Occipital lobe (tissue), 1 donor: ENCODE measurements at regions not wholly inside any gene's neighbourhood (a gene's known extent, or its start where the extent isn't known, plus 50 kb on each side); places are given as distances from the start of the nearest gene placed in this dataset.

Source experiments
- DNase-seq: peaks from one replicate; lab custom pipeline; 2025; lab: John Stamatoyannopoulos, UW

DNA sequence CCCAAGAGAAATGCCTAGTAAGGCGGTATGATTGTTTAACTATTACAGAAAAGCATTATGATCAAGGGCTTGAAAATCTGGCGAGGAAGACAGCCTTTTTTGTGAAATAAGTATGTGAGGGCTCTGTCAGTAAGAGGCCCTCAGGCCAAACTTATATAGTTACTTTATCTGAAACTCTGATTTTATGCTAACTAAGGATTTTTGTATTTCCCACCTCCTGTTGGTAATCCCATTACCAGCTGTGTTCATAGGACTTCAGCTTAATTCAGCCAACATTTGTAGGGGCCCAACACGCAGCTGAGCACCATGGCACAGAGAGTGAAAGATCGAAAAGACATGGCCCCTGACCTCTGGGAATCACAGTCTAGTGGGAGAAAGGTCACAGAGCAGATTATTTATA, 318.3 kb upstream of the WWC1 start:
- DNase-seq: no peak

DNA sequence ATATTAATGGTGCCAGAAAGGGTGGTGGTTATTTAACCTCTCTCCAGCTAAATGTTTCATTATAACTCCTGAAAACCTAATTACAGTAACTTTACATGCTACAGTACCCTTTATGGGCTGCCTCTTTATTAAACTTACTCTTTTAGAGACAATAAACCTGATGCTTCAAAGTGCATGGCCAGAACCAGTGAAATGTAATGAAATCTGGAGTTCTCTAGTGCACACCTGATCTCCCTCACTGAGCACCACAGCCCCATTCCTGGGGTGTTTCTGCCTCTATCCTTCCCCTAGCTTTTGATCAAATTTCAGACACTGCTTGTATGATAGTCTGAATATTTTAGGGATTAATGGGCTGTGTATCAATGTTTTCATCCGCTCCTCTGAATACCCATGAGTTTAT, 306.5 kb upstream of the WWC1 start:
- DNase-seq: no peak

- no peak for DNase-seq
Measured at GRCh38 chr5:167985373-167985772, 306.1 kb upstream of the WWC1 start.

GRCh38 chr5:167987490-167988280, 303.8 kb upstream of the WWC1 start:
- DNase-seq: no peak

DNA sequence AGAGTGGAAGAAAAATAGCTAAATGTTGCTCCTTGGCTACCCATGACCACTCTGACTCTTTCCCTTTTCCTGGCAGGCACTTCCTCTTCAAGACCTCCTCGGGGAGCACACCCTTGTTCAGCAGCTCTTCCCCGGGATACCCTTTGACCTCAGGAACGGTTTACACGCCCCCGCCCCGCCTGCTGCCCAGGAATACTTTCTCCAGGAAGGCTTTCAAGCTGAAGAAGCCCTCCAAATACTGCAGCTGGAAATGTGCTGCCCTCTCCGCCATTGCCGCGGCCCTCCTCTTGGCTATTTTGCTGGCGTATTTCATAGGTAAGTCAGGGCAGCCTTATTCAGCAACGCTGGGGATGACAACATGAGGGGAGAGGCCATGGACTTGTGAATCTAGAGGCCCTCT, 298.6 kb upstream of the WWC1 start:
- no peak for DNase-seq

DNA sequence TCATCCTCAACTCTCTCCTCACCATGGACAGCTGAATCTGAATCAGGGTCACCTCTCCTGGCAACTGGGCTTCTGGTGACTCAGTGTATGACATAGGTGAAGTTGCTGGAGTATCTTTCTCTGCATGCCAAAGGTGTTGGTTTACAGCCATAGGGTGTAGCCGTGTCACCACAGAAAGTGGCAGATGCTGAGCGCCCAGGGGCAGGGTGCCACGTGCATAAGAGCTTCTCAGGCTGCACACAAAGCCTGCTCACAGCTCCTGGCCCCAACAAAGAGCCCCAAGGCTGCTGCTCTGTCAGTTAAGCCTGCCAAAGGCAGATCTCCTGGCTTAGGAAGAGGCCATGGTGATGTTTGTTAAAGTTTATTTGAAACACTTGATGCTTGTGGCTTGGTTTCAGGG, 297.7 kb upstream of the WWC1 start:
- no peak for DNase-seq

DNA sequence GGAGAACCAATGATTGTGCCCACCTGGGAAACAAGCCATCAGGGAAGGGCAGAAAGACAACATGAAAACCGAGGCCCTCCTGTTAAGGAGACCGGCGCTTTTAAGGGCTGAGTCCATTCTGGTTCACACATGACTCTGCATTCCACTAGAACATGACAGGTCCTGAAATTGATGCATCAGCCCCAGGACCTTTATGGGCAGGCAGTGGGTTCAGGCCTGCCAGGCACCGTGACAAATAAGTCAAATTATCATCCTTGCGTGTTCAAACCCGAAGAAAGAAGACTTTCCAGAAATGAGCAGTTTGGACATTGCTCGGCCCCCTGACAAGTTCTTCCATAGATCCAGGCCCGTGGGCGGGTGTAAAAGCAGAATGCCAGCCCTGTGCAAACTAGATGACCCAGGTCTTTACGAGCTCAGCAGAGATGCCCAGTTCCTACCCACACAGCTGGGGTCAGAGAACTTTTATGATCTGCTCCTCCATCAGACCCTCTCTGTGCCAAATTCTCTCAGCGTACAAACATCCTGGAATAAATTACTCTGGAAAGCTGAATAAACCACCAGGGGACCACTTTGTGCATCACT, 295.5 kb upstream of the WWC1 start:
- DNase-seq: no peak

DNA sequence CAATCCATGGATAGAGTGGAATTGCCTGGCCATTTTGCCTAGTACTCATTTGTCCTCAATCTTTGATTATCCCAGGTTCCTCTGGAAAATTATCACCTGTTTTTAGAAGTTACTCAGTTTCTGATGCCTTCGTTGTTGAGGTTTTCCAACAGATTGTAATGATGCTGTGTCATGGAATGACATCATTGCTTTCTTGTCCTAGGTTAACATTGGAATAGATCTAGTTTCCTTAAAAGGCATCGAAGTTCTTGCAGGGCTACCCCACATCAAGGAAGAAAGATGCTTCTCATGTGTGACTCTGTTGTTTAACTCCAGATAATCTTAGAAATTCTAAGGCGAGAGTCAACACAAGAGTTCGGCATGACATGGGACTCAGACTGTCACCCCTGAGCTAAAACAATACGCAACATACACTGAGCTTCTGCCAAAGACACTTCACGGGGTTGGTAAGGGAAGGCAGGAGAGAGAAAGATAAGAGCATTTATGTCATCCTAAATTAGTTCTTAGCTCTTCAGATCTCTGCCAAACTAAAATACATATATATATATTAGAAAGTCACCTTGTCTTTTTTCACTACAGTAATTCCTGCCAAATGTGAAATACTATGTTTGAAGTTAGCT, 293.2 kb upstream of the WWC1 start:
- DNase-seq: no peak

DNA sequence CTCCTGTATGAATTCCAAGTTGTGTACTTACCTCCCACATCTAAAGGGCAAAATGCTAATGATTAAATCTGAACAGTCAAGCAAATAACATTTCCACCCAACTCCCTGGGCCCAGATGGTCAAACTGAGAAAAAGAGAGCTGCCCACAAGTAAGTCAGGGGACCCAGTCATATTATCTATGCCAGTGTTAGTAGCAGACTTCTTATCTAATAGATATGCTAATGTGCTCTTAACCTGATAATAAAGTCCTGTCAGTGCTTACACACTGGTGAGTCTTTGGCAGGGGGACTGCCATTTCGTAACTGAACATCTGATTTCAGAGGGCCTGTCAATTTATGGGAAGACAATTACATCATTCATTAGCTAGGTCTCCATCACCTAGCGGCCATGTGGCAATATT, 292.3 kb upstream of the WWC1 start:
- no peak for DNase-seq

- no peak for DNase-seq
Measured at GRCh38 chr5:168001318-168001717, 290.1 kb upstream of the WWC1 start.

- DNase-seq: no peak
Measured at GRCh38 chr5:168002116-168002515, 289.3 kb upstream of the WWC1 start.

DNA sequence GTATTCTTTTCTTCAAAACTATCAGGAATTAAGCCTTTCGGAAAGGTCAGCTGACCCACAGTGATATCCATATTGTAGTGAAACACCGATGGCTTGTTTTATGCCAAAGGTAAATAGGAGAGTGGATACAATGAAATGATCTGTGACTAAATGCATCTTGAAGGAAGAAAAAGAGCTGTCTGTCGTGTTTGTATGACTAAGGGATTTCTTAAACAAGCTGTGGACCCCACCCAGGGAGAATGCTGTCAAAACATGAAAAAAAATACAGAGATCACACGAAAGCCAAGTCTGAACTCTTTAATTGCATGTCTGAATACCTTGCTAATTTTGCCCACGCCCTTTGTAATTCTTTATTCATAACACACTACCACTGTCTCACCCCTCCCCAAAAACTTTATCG, 286.4 kb upstream of the WWC1 start:
- no peak for DNase-seq

- no peak for DNase-seq
Measured at GRCh38 chr5:168005936-168006335, 285.5 kb upstream of the WWC1 start.

DNA sequence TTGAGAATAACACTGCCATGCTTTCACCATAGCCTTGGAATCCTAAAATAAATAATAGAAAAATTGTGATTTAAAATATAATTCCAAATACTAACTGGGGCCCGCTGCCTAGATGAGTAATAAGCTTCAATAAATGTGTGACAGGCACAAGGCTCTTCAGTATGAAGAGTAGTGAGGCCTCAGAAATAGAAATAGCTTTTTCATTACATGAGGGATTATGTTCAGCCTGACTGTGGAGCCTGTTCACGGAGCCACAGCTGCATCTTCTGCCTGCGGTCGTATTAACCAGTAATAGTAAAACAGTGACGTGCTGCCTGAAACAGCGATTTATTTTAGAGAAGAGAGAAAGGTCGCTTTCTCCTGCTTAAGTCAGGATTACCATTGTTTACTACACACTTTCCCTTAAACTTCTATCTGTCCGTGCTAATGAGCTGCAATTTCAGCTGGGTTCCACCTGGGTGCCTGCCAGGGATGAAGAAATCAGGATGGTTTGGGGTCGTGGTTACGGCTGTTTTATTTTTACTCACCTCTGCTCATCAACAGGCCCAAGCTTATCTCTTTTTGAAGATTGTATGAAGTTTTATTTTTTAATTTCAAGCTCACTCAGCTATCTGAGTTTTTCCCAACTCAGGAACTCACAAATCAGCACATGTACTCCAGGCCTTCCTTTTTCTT, 284.9 kb upstream of the WWC1 start:
- no peak for DNase-seq

DNA sequence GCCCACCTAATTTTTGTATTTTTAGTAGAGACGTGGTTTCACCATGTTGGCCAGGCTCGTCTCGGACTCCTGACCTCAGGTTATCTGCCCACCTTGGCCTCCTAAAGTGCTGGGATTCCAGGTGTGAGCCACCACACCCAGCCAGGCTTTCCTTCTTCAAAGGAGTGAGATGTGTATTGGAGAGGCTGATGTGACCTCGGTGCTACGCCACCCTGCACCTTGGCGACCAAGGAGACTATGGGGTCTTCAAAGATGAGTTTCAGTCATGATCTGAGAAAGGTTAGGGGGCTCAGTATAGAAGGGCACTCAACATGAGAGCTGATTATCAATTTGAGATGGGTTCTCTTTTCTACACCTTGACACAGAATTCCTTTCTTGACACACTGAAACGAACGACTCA, 284.2 kb upstream of the WWC1 start:
- DNase-seq: no peak

GRCh38 chr5:168008555-168008954, 282.9 kb upstream of the WWC1 start:
- no peak for DNase-seq

GRCh38 chr5:168011096-168011495, 280.3 kb upstream of the WWC1 start:
- no peak for DNase-seq

DNA sequence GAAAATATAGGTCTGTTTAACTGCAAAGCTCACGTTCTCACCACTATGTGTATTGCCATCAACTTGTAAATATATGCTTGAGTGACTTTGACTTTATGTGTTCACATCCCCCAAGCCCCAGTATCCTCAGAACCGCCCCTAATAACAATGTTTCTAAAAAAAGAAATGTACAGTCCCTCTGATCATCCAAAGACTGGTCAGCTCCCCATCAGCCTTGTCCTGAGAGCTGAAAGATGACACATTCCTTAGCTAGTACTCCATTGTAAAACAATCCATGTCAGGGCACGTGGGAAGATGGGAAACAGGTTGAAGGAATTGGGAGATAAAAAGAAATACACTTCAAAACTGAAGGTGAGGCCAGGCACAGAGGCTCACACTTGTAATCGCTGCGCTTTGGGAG, 279.4 kb upstream of the WWC1 start:
- no peak for DNase-seq

- no peak for DNase-seq
Measured at GRCh38 chr5:168013546-168013945, 277.9 kb upstream of the WWC1 start.

DNA sequence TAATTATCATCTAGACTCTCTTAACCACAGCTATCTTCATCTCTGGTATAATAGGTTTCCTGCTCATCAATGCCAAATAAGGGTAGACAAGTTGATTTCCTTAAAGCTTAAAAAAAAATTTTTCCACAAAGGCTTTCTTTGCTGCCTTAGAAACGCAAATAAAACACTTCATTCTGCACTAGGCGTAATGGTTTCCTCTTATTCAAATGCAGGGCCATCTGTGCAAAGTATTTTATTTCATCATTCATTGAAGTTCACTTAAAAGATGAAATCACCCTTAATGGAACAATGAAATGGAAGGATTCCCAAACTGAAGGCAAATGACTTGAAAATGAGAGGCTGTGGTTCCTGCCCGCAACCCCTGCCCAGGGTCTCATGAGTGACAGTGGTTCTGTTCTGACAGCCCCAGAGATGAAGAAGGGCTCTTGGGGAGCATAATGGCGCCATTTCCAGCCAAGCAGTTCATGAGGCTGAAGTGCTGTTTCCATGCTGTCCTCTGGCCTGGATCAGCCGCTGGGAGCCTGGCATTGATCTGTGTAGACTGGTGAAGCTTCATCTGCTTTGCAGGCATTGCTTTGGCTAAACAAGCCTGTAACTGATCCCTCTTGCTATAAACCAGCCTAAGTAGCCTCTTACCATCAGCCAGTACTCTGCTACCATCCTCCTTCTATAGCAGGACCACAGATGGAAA, 276.9 kb upstream of the WWC1 start:
- no peak for DNase-seq

- no peak for DNase-seq
Measured at GRCh38 chr5:168015506-168015905, 275.9 kb upstream of the WWC1 start.

GRCh38 chr5:168017313-168017712, 274.1 kb upstream of the WWC1 start:
- DNase-seq: no peak
